A673 (cell line): ENCODE measurements at regions not wholly inside any gene's neighbourhood (a gene's known extent, or its start where the extent isn't known, plus 50 kb on each side); places are given as distances from the start of the nearest gene placed in this dataset.

Source experiments
- EZH2 ChIP-seq: fragments of 200-600 bp; sonication (generic); IDR thresholded peaks from 2 replicates; pipeline ENCODE4 v1.6.1; 2017; ENCODE audit warnings: borderline replicate concordance, low read depth, mild to moderate bottlenecking, mixed read lengths, antibody characterized with exemption, low read length; ENCODE audit not compliant: poor library complexity, severe bottlenecking
- TF ChIP-seq, protein P1 (sequence below): fragments of 300-800, 200-600 bp; sonication (generic); conservative IDR thresholded peaks from 2 replicates; pipeline ENCODE4 v1.5.1; 2017; ENCODE audit warnings: low read depth, mild to moderate bottlenecking, antibody characterized with exemption, low read length, moderate library complexity, mixed read lengths

DNA sequence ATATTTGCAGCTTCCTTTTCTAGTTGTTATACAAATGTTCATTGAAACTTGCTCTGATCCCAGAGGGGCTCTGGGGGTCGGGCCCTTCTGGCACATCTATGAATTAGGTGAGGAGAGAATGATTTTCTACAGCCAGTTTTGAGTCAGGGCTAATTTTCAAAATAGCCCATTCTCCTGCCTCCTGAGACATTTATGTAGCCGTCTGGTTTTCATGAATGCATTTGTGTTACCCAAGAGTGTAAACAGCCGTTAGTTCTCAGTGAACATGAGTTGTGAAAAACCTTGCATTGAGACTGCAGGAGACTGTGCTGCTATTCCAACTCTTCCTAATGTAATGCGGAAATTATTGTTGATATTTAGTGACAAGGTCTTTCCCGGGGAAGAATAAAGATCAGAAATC is 122.5 kb downstream of the ICOS start:
- TF ChIP-seq, protein P1, sequence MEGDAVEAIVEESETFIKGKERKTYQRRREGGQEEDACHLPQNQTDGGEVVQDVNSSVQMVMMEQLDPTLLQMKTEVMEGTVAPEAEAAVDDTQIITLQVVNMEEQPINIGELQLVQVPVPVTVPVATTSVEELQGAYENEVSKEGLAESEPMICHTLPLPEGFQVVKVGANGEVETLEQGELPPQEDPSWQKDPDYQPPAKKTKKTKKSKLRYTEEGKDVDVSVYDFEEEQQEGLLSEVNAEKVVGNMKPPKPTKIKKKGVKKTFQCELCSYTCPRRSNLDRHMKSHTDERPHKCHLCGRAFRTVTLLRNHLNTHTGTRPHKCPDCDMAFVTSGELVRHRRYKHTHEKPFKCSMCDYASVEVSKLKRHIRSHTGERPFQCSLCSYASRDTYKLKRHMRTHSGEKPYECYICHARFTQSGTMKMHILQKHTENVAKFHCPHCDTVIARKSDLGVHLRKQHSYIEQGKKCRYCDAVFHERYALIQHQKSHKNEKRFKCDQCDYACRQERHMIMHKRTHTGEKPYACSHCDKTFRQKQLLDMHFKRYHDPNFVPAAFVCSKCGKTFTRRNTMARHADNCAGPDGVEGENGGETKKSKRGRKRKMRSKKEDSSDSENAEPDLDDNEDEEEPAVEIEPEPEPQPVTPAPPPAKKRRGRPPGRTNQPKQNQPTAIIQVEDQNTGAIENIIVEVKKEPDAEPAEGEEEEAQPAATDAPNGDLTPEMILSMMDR = no peak
- no peak for TF ChIP-seq EZH2
